Natural killer cell (primary cell): ENCODE measurements at regions not wholly inside any gene's neighbourhood (a gene's known extent, or its start where the extent isn't known, plus 50 kb on each side); places are given as distances from the start of the nearest gene placed in this dataset.

Experiments used
- ATAC-seq, 3 donors: fragments of 150-1000 bp in 2 of 3; fragments of 200-7000 bp in 1 of 3; cut with Tn5 transposase; 1 replicate in 1 of 3; 2 replicates in 2 of 3; pipeline ENCODE4 v1.10.0; 2021; ENCODE audit warnings: mild to moderate bottlenecking in 2 of 3, moderate library complexity in 2 of 3
- DNase-seq, 2 donors: peaks; one replicate each; pipeline versions ENCODE4 v3.0.0 to v3.0.0-alpha.2; 2013 to 2021; ENCODE audit warnings: mixed read lengths in 1 of 2
- H3K27ac ChIP-seq: one replicate; pipeline ENCODE4 v1.5.1; 2013; ENCODE audit warnings: mild to moderate bottlenecking, low read length
- H3K27me3 ChIP-seq: one replicate; pipeline ENCODE4 v1.6.1; 2013; ENCODE audit warnings: low read length; ENCODE audit not compliant: control insufficient read depth, insufficient read depth
- H3K36me3 ChIP-seq: one replicate; pipeline ENCODE4 v1.6.1; 2013; ENCODE audit warnings: low read length; ENCODE audit not compliant: control insufficient read depth, insufficient read depth
- H3K4me1 ChIP-seq: one replicate; pipeline ENCODE4 v1.6.1; 2013; ENCODE audit warnings: low read length; ENCODE audit not compliant: control insufficient read depth, insufficient read depth
- H3K4me3 ChIP-seq: one replicate; pipeline ENCODE4 v1.5.1; 2013; ENCODE audit warnings: low read length
- H3K9me3 ChIP-seq: one replicate; pipeline ENCODE4 v1.6.1; 2013; ENCODE audit warnings: low read length; ENCODE audit not compliant: control insufficient read depth, insufficient read depth
- H3K27ac Mint-ChIP-seq, 2 donors: one replicate each; pipeline ENCODE4 v1.8.0; 2022; ENCODE audit warnings: mild to moderate bottlenecking in 2 of 2, mixed read lengths in 2 of 2, moderate library complexity in 1 of 2
- H3K27me3 Mint-ChIP-seq, 2 donors: one replicate each; pipeline ENCODE4 v1.8.0; 2022; ENCODE audit warnings: low read depth in 2 of 2, mixed read lengths in 2 of 2
- H3K36me3 Mint-ChIP-seq: one replicate; pipeline ENCODE4 v1.8.0; 2022; ENCODE audit warnings: mixed read lengths
- H3K4me1 Mint-ChIP-seq, 2 donors: one replicate each; pipeline ENCODE4 v1.8.0; 2022; ENCODE audit warnings: mixed read lengths in 2 of 2
- H3K4me3 Mint-ChIP-seq: one replicate; pipeline ENCODE4 v1.8.0; 2022; ENCODE audit warnings: mild to moderate bottlenecking, moderate library complexity, mixed read lengths
- H3K9me3 Mint-ChIP-seq, 2 donors: one replicate each; pipeline ENCODE4 v1.8.0; 2022; ENCODE audit warnings: mixed read lengths in 2 of 2
- CTCF ChIP-seq: fragments of 200-600 bp; IDR thresholded peaks from one replicate; pipeline ENCODE4 v1.8.0; 2022; ENCODE audit warnings: antibody characterized with exemption
- WGBS: methylation state at CpG from one replicate; pipeline ENCODE4 v1.1.7; 2013; ENCODE audit warnings: missing lambda C conversion rate; ENCODE audit not compliant: insufficient coverage; 5-methylcytosine and 5-hydroxymethylcytosine counted together
- intact Hi-C: fragments of 100-400 bp; cut with micrococcal nuclease; formaldehyde crosslinking; loops from one replicate; pipeline ENCODE4 v1.14.2; 2022

- Mint-ChIP-seq H3K27me3 (peaks cover 0 to 7% of the 10 kb centered on the region in 2 donors), H3K4me3 (no peak overlapping the region), H3K9me3 (no peaks in the 10 kb centered on the region), H3K27ac (no peak overlapping the region), H3K36me3 (no peaks in the 10 kb centered on the region), H3K4me1 (peaks cover 18 to 29% of the 10 kb centered on the region in 2 donors)
- TF ChIP-seq CTCF, result no peak
- H3K9me3 ChIP-seq, result peaks cover 3% of the 10 kb centered on the region
- H3K4me3 ChIP-seq, result no peak overlapping the region
- intact Hi-C loops, result no loop called here
- DNase-seq, result no peak
- H3K27ac ChIP-seq, result no peak overlapping the region
- no peaks in the 10 kb centered on the region for H3K36me3 ChIP-seq
- no peaks in the 10 kb centered on the region for H3K27me3 ChIP-seq
- no peaks in the 10 kb centered on the region for H3K4me1 ChIP-seq
- ATAC-seq, result peak in 2 of 3 donors; percentile 52 to 69
- WGBS, result 77% methylated on average over 5 of the region's 5 CpGs
These were observed 459.6 kb downstream of the PTPRC start for GRCh38 chr1:199098468-199098867.

DNA sequence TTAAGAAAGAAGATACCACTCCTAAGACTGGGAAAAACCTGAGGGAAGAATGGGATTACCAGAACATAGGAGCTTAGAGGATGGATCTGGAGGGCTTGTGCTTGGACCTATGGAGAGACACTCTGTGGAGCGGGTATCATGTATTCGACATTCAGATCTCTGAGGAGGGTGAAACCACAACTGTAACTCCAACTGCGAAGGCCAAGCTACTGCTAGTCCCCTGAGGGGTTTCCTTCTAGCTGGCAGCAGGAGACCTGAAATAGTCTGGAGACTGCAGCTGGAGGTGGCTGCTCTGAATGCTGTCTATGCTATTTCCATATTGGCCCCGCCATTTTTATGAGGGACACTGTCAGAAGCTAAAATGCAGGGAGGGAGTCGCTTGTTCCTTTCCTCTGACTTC lies 462.3 kb downstream of the PTPRC start:
- no peak for TF ChIP-seq CTCF
- H3K4me1 ChIP-seq, result no peaks in the 10 kb centered on the region
- Mint-ChIP-seq H3K27me3 (peaks cover 0 to 7% of the 10 kb centered on the region in 2 donors), H3K27ac (no peak overlapping the region), H3K9me3 (peaks cover 0 to 5% of the 10 kb centered on the region in 2 donors), H3K36me3 (no peaks in the 10 kb centered on the region), H3K4me3 (no peak overlapping the region), H3K4me1 (peaks cover 11 to 15% of the 10 kb centered on the region in 2 donors)
- H3K36me3 ChIP-seq, result no peaks in the 10 kb centered on the region
- H3K9me3 ChIP-seq, result peaks cover 3% of the 10 kb centered on the region
- intact Hi-C loops, result no loop called here
- H3K4me3 ChIP-seq, result no peak overlapping the region
- no peak for ATAC-seq
- WGBS, result 78% methylated on average over 5 of the region's 5 CpGs
- DNase-seq, result no peak
- no peaks in the 10 kb centered on the region for H3K27me3 ChIP-seq
- no peak overlapping the region for H3K27ac ChIP-seq

DNA sequence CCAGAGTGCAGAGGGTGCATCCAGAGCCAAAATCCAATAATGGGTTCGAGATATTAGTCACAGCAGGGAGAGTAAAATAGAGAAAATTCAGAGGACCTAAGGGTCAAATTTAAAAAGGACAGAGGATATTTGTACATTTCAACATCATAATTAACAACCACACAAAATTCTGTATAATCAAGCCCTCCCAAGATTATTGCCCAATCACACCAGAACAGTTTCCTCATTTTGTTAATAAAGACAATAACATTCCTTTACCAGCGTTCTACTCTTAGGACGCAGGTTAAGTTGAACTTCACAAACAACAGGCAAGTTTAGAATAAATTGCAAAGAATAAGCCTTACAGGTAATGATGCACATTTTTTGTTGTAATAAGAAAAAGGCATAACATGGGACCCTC lies 462.8 kb downstream of the PTPRC start:
- peaks cover 3% of the 10 kb centered on the region for H3K9me3 ChIP-seq
- Mint-ChIP-seq H3K9me3 (peaks cover 0 to 5% of the 10 kb centered on the region in 2 donors), H3K4me1 (peaks cover 11 to 15% of the 10 kb centered on the region in 2 donors), H3K27ac (no peak overlapping the region), H3K36me3 (no peaks in the 10 kb centered on the region), H3K4me3 (no peak overlapping the region), H3K27me3 (peaks cover 0 to 7% of the 10 kb centered on the region in 2 donors)
- no peaks in the 10 kb centered on the region for H3K27me3 ChIP-seq
- H3K4me1 ChIP-seq, result no peaks in the 10 kb centered on the region
- intact Hi-C loops, result no loop called here
- no peak for TF ChIP-seq CTCF
- no peak for ATAC-seq
- DNase-seq, result no peak
- 83% methylated on average over 1 of the region's 3 CpGs for WGBS
- no peak overlapping the region for H3K4me3 ChIP-seq
- H3K27ac ChIP-seq, result no peak overlapping the region
- no peaks in the 10 kb centered on the region for H3K36me3 ChIP-seq

- 77% methylated on average over 3 of the region's 3 CpGs for WGBS
- H3K27ac Mint-ChIP-seq, result no peak overlapping the region
These were observed 463.4 kb downstream of the PTPRC start for GRCh38 chr1:199102239-199102638.

More at GRCh38 chr1:199102239-199102638, 463.4 kb downstream of the PTPRC start:
- peaks cover under 1% of the 10 kb centered on the region for H3K9me3 ChIP-seq
- no peak for TF ChIP-seq CTCF
- H3K36me3 Mint-ChIP-seq, result no peaks in the 10 kb centered on the region
- H3K4me3 Mint-ChIP-seq, result no peak overlapping the region
- H3K4me1 ChIP-seq, result no peaks in the 10 kb centered on the region
- no peaks in the 10 kb centered on the region for H3K36me3 ChIP-seq
- no peak overlapping the region for H3K27ac ChIP-seq
- H3K4me1 Mint-ChIP-seq, result peaks cover 11 to 15% of the 10 kb centered on the region in 2 donors
- peak in 1 of 2 donors; percentile 11 for DNase-seq
- H3K4me3 ChIP-seq, result no peak overlapping the region
- ATAC-seq, result no peak
- H3K9me3 Mint-ChIP-seq, result peaks cover 0 to 5% of the 10 kb centered on the region in 2 donors
- H3K27me3 Mint-ChIP-seq, result peaks cover 0 to 7% of the 10 kb centered on the region in 2 donors
- intact Hi-C loops, result no loop called here
- no peaks in the 10 kb centered on the region for H3K27me3 ChIP-seq
